GM18519 (cell line): ENCODE measurements at regions not wholly inside any gene's neighbourhood (a gene's known extent, or its start where the extent isn't known, plus 50 kb on each side); places are given as distances from the start of the nearest gene placed in this dataset.
"Not testable (repeated sequence)": the region's sequence is repeated elsewhere in the genome, so short reads cannot be mapped to it uniquely, and the experiment has no call there.

Experiments
- ATAC-seq: cut with Tn5 transposase; IDR thresholded peaks from one replicate; pipeline ENCODE4 v1.9.1; 2021; ENCODE audit warnings: mild to moderate bottlenecking, moderate library complexity; ENCODE audit not compliant: unreplicated experiment, low FRiP score

- ATAC-seq, result no peak
These were observed 249.9 kb downstream of the PAPSS1 start for GRCh38 chr4:107470173-107470572.

- peak; percentile 56 for ATAC-seq
These were observed 251.2 kb downstream of the PAPSS1 start for GRCh38 chr4:107468812-107469211.

GRCh38 chr4:107468156-107468555 is 251.9 kb downstream of the PAPSS1 start:
- no peak for ATAC-seq

GRCh38 chr4:107467461-107467860 is 252.6 kb downstream of the PAPSS1 start:
- ATAC-seq, result no peak

GRCh38 chr4:107458194-107458593 is 261.8 kb downstream of the PAPSS1 start:
- no peak for ATAC-seq

GRCh38 chr4:107453987-107454386 is 266.0 kb downstream of the PAPSS1 start:
- no peak for ATAC-seq

- no peak for ATAC-seq
These were observed 267.1 kb downstream of the PAPSS1 start for GRCh38 chr4:107452717-107453630.

GRCh38 chr4:107449611-107450369 is 270.2 kb downstream of the PAPSS1 start:
- ATAC-seq, result no peak

GRCh38 chr4:107442538-107443111 is 277.4 kb downstream of the PAPSS1 start:
- no peak for ATAC-seq

- no peak for ATAC-seq
These were observed 280.6 kb downstream of the PAPSS1 start for GRCh38 chr4:107439401-107439800.

- not testable (repeated sequence) for ATAC-seq
These were observed 283.6 kb downstream of the PAPSS1 start for GRCh38 chr4:107436471-107436870.

GRCh38 chr4:107432451-107432850 is 287.6 kb downstream of the PAPSS1 start:
- ATAC-seq, result no peak

- no peak for ATAC-seq
These were observed 296.2 kb downstream of the PAPSS1 start for GRCh38 chr4:107423677-107424405.

GRCh38 chr4:107419536-107419935 is 300.5 kb downstream of the PAPSS1 start:
- not testable (repeated sequence) for ATAC-seq

- ATAC-seq, result no peak
These were observed 301.0 kb downstream of the PAPSS1 start for GRCh38 chr4:107419052-107419451.

GRCh38 chr4:107415490-107415889 is 304.5 kb downstream of the PAPSS1 start:
- not testable (repeated sequence) for ATAC-seq

GRCh38 chr4:107409872-107410271 is 310.2 kb downstream of the PAPSS1 start:
- not testable (repeated sequence) for ATAC-seq

- ATAC-seq, result no peak
These were observed 311.1 kb downstream of the PAPSS1 start for GRCh38 chr4:107408968-107409367.

- ATAC-seq, result no peak
These were observed 315.3 kb downstream of the PAPSS1 start for GRCh38 chr4:107404591-107405300.

- ATAC-seq, result no peak
These were observed 317.7 kb downstream of the PAPSS1 start for GRCh38 chr4:107402291-107402690.
